Upper lobe of right lung (tissue), 1 donor: ENCODE measurements at regions not wholly inside any gene's neighbourhood (a gene's known extent, or its start where the extent isn't known, plus 50 kb on each side); places are given as distances from the start of the nearest gene placed in this dataset.

Experiments used
- ATAC-seq: fragments of 200-7000 bp; cut with Tn5 transposase; one replicate; pipeline ENCODE4 v1.9.1; 2020; ENCODE audit warnings: mild to moderate bottlenecking, moderate library complexity
- DNase-seq: peaks from one replicate; pipeline ENCODE4 v3.0.0-alpha.2; 2020
- H3K27ac ChIP-seq: fragments of 200-600 bp; one replicate; pipeline ENCODE4 v1.8.0; 2022
- H3K27me3 ChIP-seq: fragments of 200-600 bp; one replicate; pipeline ENCODE4 v1.8.0; 2022; ENCODE audit warnings: mild to moderate bottlenecking
- H3K36me3 ChIP-seq: fragments of 200-600 bp; one replicate; pipeline ENCODE4 v1.8.0; 2022
- H3K4me1 ChIP-seq: fragments of 200-600 bp; one replicate; pipeline ENCODE4 v1.8.0; 2022
- H3K4me3 ChIP-seq: fragments of 200-600 bp; one replicate; pipeline ENCODE4 v1.8.0; 2022; ENCODE audit warnings: mild to moderate bottlenecking
- H3K9me3 ChIP-seq: fragments of 200-600 bp; one replicate; pipeline ENCODE4 v1.8.0; 2022
- CTCF ChIP-seq: fragments of 200-600 bp; IDR thresholded peaks from one replicate; pipeline ENCODE4 v1.8.0; 2022; ENCODE audit warnings: antibody characterized with exemption
- intact Hi-C: fragments of 100-400 bp; cut with DNase I; formaldehyde crosslinking; loops from one replicate; pipeline ENCODE4 v1.11.0; 2022
- donor health status: DM: no; HTN: yes; CAD: no; lungs with severe emphysema.

GRCh38 chr20:8948442-8949020 is 120.4 kb upstream of the PLCB4 start:
- TF ChIP-seq CTCF: no peak
- H3K36me3 ChIP-seq: no peaks in the 10 kb centered on the region
- no peaks in the 10 kb centered on the region for H3K27me3 ChIP-seq
- H3K27ac ChIP-seq: no peak overlapping the region
- no peak for ATAC-seq
- H3K4me3 ChIP-seq: no peak overlapping the region
- no peaks in the 10 kb centered on the region for H3K4me1 ChIP-seq
- H3K9me3 ChIP-seq: no peaks in the 10 kb centered on the region
- intact Hi-C loops: no loop called here
- no peak for DNase-seq

- H3K36me3 ChIP-seq: no peaks in the 10 kb centered on the region
- H3K9me3 ChIP-seq: no peaks in the 10 kb centered on the region
- no peak for TF ChIP-seq CTCF
- H3K27ac ChIP-seq: no peak overlapping the region
- no peaks in the 10 kb centered on the region for H3K4me1 ChIP-seq
- no peak for DNase-seq
- no peaks in the 10 kb centered on the region for H3K27me3 ChIP-seq
- H3K4me3 ChIP-seq: no peak overlapping the region
- intact Hi-C loops: no loop called here
- no peak for ATAC-seq
Measured at GRCh38 chr20:8951164-8951563, 117.7 kb upstream of the PLCB4 start.

- ATAC-seq (no peak), DNase-seq (no peak)
- intact Hi-C loops: no loop called here
- no peaks in the 10 kb centered on the region for H3K4me1 ChIP-seq
- TF ChIP-seq CTCF: no peak
- no peaks in the 10 kb centered on the region for H3K9me3 ChIP-seq
- H3K27ac ChIP-seq: no peak overlapping the region
- H3K4me3 ChIP-seq: no peak overlapping the region
- H3K27me3 ChIP-seq: no peaks in the 10 kb centered on the region
- no peaks in the 10 kb centered on the region for H3K36me3 ChIP-seq
Measured at GRCh38 chr20:8952721-8953120, 116.2 kb upstream of the PLCB4 start.

- H3K9me3 ChIP-seq: no peaks in the 10 kb centered on the region
- H3K27me3 ChIP-seq: no peaks in the 10 kb centered on the region
- H3K4me1 ChIP-seq: no peaks in the 10 kb centered on the region
- no peak overlapping the region for H3K27ac ChIP-seq
- intact Hi-C loops: no loop called here
- DNase-seq (no peak), ATAC-seq (no peak)
- no peaks in the 10 kb centered on the region for H3K36me3 ChIP-seq
- no peak overlapping the region for H3K4me3 ChIP-seq
- no peak for TF ChIP-seq CTCF
Measured at GRCh38 chr20:8953300-8953699, 115.6 kb upstream of the PLCB4 start.

- no peaks in the 10 kb centered on the region for H3K27me3 ChIP-seq
- intact Hi-C loops: no loop called here
- DNase-seq (no peak), ATAC-seq (no peak)
- no peaks in the 10 kb centered on the region for H3K9me3 ChIP-seq
- no peak overlapping the region for H3K27ac ChIP-seq
- H3K4me1 ChIP-seq: no peaks in the 10 kb centered on the region
- H3K4me3 ChIP-seq: no peak overlapping the region
- TF ChIP-seq CTCF: no peak
- no peaks in the 10 kb centered on the region for H3K36me3 ChIP-seq
Measured at GRCh38 chr20:8960241-8960640, 108.6 kb upstream of the PLCB4 start.

GRCh38 chr20:8963330-8963729 is 105.6 kb upstream of the PLCB4 start:
- no peak for TF ChIP-seq CTCF
- H3K27ac ChIP-seq: no peak overlapping the region
- no peak for ATAC-seq

More at GRCh38 chr20:8963330-8963729, 105.6 kb upstream of the PLCB4 start:
- H3K9me3 ChIP-seq: no peaks in the 10 kb centered on the region
- H3K4me3 ChIP-seq: no peak overlapping the region
- intact Hi-C loops: no loop called here
- H3K4me1 ChIP-seq: no peaks in the 10 kb centered on the region
- H3K27me3 ChIP-seq: no peaks in the 10 kb centered on the region
- no peaks in the 10 kb centered on the region for H3K36me3 ChIP-seq
- DNase-seq: no peak
